ENCODE measurements at regions not wholly inside any gene's neighbourhood (a gene's known extent, or its start where the extent isn't known, plus 50 kb on each side); places are given as distances from the start of the nearest gene placed in this dataset.

DNA sequence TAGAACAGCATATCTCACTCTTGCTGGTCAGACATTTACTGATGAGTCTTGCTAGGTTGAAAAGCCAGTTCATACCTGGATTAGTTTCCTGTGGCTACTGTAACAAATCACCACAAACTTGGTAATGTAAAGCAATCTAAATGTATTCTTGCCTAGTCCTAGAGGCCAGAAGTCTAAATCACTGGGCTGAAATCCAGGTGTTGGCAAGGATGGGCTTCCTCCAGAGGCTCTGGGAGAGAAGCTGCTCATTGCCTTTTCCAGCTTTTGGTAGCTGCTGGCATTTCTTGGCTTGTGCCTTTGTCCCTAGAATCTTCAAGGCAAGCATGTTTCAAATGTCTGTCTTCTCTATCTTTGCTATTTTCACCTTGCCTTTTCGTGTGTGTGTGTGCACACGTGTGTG lies 62.3 kb upstream of the MAP4K3 start:
- no peak for TF ChIP-seq POLR2AphosphoS5 (IDR thresholded peaks at IDR 0.05; ENCODE audit: low read depth)
- no peak for TF ChIP-seq CTCF (IDR thresholded peaks at IDR 0.05; ENCODE audit: insufficient read depth, low read length)
- TF ChIP-seq GABPA (IDR thresholded peaks at IDR 0.05; ENCODE audit: low read depth), result no peak
- TF ChIP-seq, protein P1, sequence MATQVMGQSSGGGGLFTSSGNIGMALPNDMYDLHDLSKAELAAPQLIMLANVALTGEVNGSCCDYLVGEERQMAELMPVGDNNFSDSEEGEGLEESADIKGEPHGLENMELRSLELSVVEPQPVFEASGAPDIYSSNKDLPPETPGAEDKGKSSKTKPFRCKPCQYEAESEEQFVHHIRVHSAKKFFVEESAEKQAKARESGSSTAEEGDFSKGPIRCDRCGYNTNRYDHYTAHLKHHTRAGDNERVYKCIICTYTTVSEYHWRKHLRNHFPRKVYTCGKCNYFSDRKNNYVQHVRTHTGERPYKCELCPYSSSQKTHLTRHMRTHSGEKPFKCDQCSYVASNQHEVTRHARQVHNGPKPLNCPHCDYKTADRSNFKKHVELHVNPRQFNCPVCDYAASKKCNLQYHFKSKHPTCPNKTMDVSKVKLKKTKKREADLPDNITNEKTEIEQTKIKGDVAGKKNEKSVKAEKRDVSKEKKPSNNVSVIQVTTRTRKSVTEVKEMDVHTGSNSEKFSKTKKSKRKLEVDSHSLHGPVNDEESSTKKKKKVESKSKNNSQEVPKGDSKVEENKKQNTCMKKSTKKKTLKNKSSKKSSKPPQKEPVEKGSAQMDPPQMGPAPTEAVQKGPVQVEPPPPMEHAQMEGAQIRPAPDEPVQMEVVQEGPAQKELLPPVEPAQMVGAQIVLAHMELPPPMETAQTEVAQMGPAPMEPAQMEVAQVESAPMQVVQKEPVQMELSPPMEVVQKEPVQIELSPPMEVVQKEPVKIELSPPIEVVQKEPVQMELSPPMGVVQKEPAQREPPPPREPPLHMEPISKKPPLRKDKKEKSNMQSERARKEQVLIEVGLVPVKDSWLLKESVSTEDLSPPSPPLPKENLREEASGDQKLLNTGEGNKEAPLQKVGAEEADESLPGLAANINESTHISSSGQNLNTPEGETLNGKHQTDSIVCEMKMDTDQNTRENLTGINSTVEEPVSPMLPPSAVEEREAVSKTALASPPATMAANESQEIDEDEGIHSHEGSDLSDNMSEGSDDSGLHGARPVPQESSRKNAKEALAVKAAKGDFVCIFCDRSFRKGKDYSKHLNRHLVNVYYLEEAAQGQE (IDR thresholded peaks at IDR 0.05; ENCODE audit: insufficient replicate concordance, low read depth), result no peak
- no peak for TF ChIP-seq SPI1 (IDR thresholded peaks at IDR 0.05; ENCODE audit: borderline replicate concordance, low read depth)
